ENCODE measurements at regions not wholly inside any gene's neighbourhood (a gene's known extent, or its start where the extent isn't known, plus 50 kb on each side); places are given as distances from the start of the nearest gene placed in this dataset.

DNA sequence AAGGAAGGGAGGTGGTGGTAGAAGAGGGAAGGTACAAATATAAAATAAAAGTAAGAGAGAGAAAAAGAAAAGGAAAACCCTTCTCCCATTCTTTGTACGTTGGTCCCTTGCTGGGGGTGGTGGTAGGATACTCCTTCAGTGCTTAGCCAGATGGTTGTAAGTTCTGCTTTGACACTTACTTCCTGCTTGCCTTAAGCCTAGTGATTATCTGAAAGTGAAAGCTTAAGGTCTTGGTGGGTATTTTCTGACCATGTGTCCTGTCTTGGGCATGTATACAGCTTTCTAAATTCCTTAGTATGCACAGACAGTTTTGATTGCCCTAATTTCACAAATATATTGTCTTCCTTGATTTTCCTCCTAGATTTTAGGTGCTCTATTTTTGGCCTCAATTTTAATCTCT, 314.8 kb downstream of the PCDH17 start:
- DNase-seq (no peak), ATAC-seq (no peak)
- CTCF ChIA-PET: no interaction called here
- POLR2A ChIA-PET: no interaction called here
- Mint-ChIP-seq H3K4me3 (no peak overlapping the region), H3K27me3 (no peaks in the 10 kb centered on the region), H3K27ac (no peak overlapping the region), H3K4me1 (ENCODE audit: low read depth) (no peaks in the 10 kb centered on the region), H3K36me3 (ENCODE audit: low read depth) (no peaks in the 10 kb centered on the region), H3K9me3 (peaks cover 18% of the 10 kb centered on the region)
- TF ChIP-seq, protein P1, sequence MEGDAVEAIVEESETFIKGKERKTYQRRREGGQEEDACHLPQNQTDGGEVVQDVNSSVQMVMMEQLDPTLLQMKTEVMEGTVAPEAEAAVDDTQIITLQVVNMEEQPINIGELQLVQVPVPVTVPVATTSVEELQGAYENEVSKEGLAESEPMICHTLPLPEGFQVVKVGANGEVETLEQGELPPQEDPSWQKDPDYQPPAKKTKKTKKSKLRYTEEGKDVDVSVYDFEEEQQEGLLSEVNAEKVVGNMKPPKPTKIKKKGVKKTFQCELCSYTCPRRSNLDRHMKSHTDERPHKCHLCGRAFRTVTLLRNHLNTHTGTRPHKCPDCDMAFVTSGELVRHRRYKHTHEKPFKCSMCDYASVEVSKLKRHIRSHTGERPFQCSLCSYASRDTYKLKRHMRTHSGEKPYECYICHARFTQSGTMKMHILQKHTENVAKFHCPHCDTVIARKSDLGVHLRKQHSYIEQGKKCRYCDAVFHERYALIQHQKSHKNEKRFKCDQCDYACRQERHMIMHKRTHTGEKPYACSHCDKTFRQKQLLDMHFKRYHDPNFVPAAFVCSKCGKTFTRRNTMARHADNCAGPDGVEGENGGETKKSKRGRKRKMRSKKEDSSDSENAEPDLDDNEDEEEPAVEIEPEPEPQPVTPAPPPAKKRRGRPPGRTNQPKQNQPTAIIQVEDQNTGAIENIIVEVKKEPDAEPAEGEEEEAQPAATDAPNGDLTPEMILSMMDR (IDR thresholded peaks at IDR 0.05): no peak
- intact Hi-C loops (cut with micrococcal nuclease): no loop called here

DNA sequence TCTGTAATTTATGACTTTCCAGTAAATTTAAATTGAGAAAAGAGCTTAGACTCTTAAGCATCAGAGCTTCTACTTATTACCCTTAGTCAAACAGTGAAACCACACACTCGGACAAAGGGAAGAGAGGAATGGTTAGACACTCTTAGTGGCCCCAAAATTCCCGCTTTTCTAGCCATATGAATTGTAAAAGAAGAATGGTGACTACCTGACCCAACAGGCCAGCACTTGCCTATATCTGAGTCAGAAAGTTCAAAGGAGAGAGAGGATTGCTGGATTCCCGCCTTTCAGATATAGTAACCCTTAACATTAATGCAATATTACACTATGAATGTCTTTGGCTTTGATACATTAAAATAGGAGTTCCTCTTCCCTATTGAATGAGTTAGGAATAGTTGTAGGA, 317.3 kb downstream of the PCDH17 start:
- H3K36me3 Mint-ChIP-seq (ENCODE audit: low read depth): no peaks in the 10 kb centered on the region
- H3K4me1 Mint-ChIP-seq (ENCODE audit: low read depth): no peaks in the 10 kb centered on the region
- TF ChIP-seq, protein P1 (IDR thresholded peaks at IDR 0.05): no peak
- ATAC-seq (no peak), DNase-seq (no peak)
- intact Hi-C loops (cut with micrococcal nuclease): no loop called here
- POLR2A ChIA-PET: no interaction called here
- CTCF ChIA-PET: no interaction called here
- no peak overlapping the region for H3K4me3 Mint-ChIP-seq
- no peak overlapping the region for H3K27ac Mint-ChIP-seq
- no peaks in the 10 kb centered on the region for H3K27me3 Mint-ChIP-seq
- peaks cover 18% of the 10 kb centered on the region for H3K9me3 Mint-ChIP-seq

DNA sequence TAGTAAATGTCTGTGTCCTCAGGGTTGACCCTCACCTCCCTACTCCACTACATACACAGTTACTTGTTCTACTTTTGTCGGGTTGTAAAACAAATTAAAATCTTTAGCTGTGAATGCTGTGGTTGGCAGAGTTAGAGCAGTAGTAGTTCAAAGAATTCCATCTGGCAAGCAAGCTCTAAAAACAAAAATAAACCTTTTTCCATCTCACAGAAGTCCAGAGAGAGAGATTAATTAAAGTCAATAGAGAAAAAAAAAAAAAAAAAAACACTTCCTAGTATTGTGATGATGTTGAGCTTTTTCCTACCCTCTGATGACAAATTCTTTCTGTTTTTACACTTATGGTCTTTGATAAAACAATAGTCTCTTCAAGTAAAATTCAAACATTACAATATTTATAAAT, 338.4 kb downstream of the PCDH17 start:
- DNase-seq: no peak
- no peak overlapping the region for H3K27ac Mint-ChIP-seq
- ChIA-PET CTCF (interaction anchor here (0.7 kb wide), 1 partner anchor 9 kb away, joined by 4 read pairs; no protein-coding TSS in a partner anchor), POLR2A (no interaction called here)
- TF ChIP-seq, protein P1 (IDR thresholded peaks at IDR 0.05): no peak
- H3K4me1 Mint-ChIP-seq (ENCODE audit: low read depth): no peaks in the 10 kb centered on the region
- ATAC-seq: no peak
- intact Hi-C loops (cut with micrococcal nuclease): no loop called here
- no peaks in the 10 kb centered on the region for H3K36me3 Mint-ChIP-seq (ENCODE audit: low read depth)
- peaks cover 22% of the 10 kb centered on the region for H3K9me3 Mint-ChIP-seq
- H3K27me3 Mint-ChIP-seq: no peaks in the 10 kb centered on the region
- H3K4me3 Mint-ChIP-seq: no peak overlapping the region

DNA sequence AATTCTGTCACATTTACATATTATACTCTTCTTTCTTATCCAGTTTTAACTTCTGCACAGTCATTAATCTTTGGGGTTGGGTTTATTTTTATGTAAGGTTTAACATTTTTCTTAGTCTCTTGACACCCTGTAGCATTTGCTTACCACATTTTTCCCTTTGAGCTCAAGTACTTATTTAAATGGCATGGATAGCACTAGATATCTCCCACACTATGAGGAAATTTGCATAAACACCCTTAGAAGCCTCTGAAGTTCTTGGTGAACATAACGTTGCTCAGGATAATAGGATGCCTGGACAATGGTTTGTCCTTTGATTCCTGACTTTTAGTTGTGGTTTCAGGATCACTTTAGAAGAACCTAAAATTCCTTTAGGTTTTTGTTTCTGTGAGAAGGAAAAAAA, 338.9 kb downstream of the PCDH17 start:
- ChIA-PET CTCF (interaction anchor here (0.7 kb wide), 1 partner anchor 9 kb away, joined by 4 read pairs; no protein-coding TSS in a partner anchor), POLR2A (no interaction called here)
- Mint-ChIP-seq H3K4me3 (no peak overlapping the region), H3K4me1 (ENCODE audit: low read depth) (no peaks in the 10 kb centered on the region), H3K36me3 (ENCODE audit: low read depth) (no peaks in the 10 kb centered on the region), H3K9me3 (peaks cover 22% of the 10 kb centered on the region), H3K27me3 (no peaks in the 10 kb centered on the region), H3K27ac (no peak overlapping the region)
- TF ChIP-seq, protein P1 (IDR thresholded peaks at IDR 0.05): no peak
- DNase-seq (no peak), ATAC-seq (no peak)
- intact Hi-C loops (cut with micrococcal nuclease): no loop called here

DNA sequence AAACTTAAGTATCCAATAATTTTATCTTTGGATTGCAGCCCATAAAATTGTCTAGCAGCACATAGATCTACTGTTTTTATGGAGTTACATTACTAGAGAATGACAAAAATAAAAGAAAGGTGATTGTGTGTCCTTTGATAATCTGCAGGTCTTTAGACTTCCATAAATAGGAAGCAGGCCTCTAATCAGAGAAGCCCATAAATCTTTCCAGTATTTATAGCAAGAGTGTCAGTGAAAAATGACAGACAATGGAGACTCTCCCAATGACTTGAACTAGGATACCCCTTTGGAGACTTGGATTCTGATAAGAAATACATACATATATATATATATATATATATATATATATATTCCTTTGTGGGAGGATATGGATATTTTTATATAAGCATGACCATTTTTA, 351.2 kb downstream of the PCDH17 start:
- CTCF ChIA-PET: no interaction called here
- Mint-ChIP-seq H3K27ac (no peak overlapping the region), H3K9me3 (peaks cover 14% of the 10 kb centered on the region), H3K36me3 (ENCODE audit: low read depth) (no peaks in the 10 kb centered on the region), H3K4me3 (no peak overlapping the region), H3K27me3 (no peaks in the 10 kb centered on the region), H3K4me1 (ENCODE audit: low read depth) (no peaks in the 10 kb centered on the region)
- POLR2A ChIA-PET: no interaction called here
- intact Hi-C loops (cut with micrococcal nuclease): no loop called here
- no peak for DNase-seq
- TF ChIP-seq, protein P1 (IDR thresholded peaks at IDR 0.05): no peak
- no peak for ATAC-seq

Data from activated CD8-positive, alpha-beta T cell treated with anti-CD3 and anti-CD28 coated beads for 36 hours (primary cell).